ENCODE measurements at regions not wholly inside any gene's neighbourhood (a gene's known extent, or its start where the extent isn't known, plus 50 kb on each side); places are given as distances from the start of the nearest gene placed in this dataset.

- ATAC-seq: no peak
- Histone ChIP-seq H3K27ac (no peak overlapping the region), H3K4me2 (no peak overlapping the region), H3K4me1 (peaks cover 14% of the 10 kb centered on the region; the same call in 1 of the 3 replicates), H3K9me3 (no peaks in the 10 kb centered on the region), H3K4me3 (no peak overlapping the region)
- ChIA-PET POLR2A (no interaction called here), CTCF (interaction anchor here (0.6 to 3.6 kb wide), 30 partner anchors 9 to 575 kb away, joined by 3 to 21 read pairs (median 4); no protein-coding TSS in a partner anchor)
- WGBS (ENCODE audit: missing lambda C conversion rate): 87% methylated on average over 3 of the region's 4 CpGs
- FAIRE-seq: no peak
- TF ChIP-seq MAZ (IDR thresholded peaks at IDR 0.05; ENCODE audit: borderline replicate concordance, low read depth, low read length) (no peak), RAD21 (conservative IDR thresholded peaks at IDR 0.05 in 1 of 2, IDR thresholded peaks at IDR 0.05 in 1 of 2) (no peak), HES2 (IDR thresholded peaks at IDR 0.05) (no peak), HOXB5 (CRISPR knock-in tag; IDR thresholded peaks at IDR 0.05) (no peak), PBX3 (IDR thresholded peaks at IDR 0.05) (no peak)
- no peak for DNase-seq (ENCODE audit: low read depth in 1 of 2, low spot score in 1 of 2)
Observed at GRCh38 chr13:97856304-97856675, 97.2 kb upstream of the IPO5 start.

GRCh38 chr13:97858161-97858560, 95.3 kb upstream of the IPO5 start:
- FAIRE-seq (no peak), ATAC-seq (no peak), DNase-seq (ENCODE audit: low read depth in 1 of 2, low spot score in 1 of 2) (no peak)
- POLR2A ChIA-PET: no interaction called here
- H3K27ac ChIP-seq: no peak overlapping the region
- TF ChIP-seq HOXB13 (CRISPR knock-in tag; IDR thresholded peaks at IDR 0.05; ENCODE audit: low read depth) (no peak), MAX (IDR thresholded peaks at IDR 0.05) (no peak), HOXA7 (CRISPR knock-in tag; IDR thresholded peaks at IDR 0.05) (no peak), FOSL2 (IDR thresholded peaks at IDR 0.05) (no peak), FOSL2 (CRISPR knock-in tag; IDR thresholded peaks at IDR 0.05) (no peak), HDAC2 (IDR thresholded peaks at IDR 0.05) (no peak), HMGXB4 (CRISPR knock-in tag; IDR thresholded peaks at IDR 0.05; ENCODE audit: borderline replicate concordance) (no peak), MAZ (IDR thresholded peaks at IDR 0.05; ENCODE audit: borderline replicate concordance, low read depth, low read length) (no peak), MYC (IDR thresholded peaks at IDR 0.05; ENCODE audit: borderline replicate concordance, low read length) (no peak), ZSCAN20 (CRISPR knock-in tag; IDR thresholded peaks at IDR 0.05) (no peak), RNF2 (IDR thresholded peaks at IDR 0.05; ENCODE audit: borderline replicate concordance, low read depth) (no peak), CHD4 (IDR thresholded peaks at IDR 0.05; ENCODE audit: borderline replicate concordance) (no peak), NR3C1 (IDR thresholded peaks at IDR 0.05) (no peak), RFX5 (IDR thresholded peaks at IDR 0.05) (no peak), REST (IDR thresholded peaks at IDR 0.05) (no peak), SREBF2 (IDR thresholded peaks at IDR 0.05) (no peak)
- H3K9me3 ChIP-seq: no peaks in the 10 kb centered on the region
- no peak overlapping the region for H3K4me2 ChIP-seq
- peaks cover 11% of the 10 kb centered on the region; the same call in 1 of the 3 replicates for H3K4me1 ChIP-seq
- H3K4me3 ChIP-seq: no peak overlapping the region
- WGBS (ENCODE audit: missing lambda C conversion rate): 95% methylated on average over 2 of the region's 2 CpGs
- CTCF ChIA-PET: interaction anchor here (1.1 to 2.4 kb wide), 2 partner anchors 54 to 573 kb away, joined by 6 read pairs; no protein-coding TSS in a partner anchor

Data from A549 (cell line).